IPS-NIHi11 (cell line): ENCODE measurements at regions not wholly inside any gene's neighbourhood (a gene's known extent, or its start where the extent isn't known, plus 50 kb on each side); places are given as distances from the start of the nearest gene placed in this dataset.

Source experiments
- DNase-seq: peaks from one replicate; pipeline ENCODE4 v3.0.0; 2012; ENCODE audit warnings: mixed read lengths, low spot score

DNA sequence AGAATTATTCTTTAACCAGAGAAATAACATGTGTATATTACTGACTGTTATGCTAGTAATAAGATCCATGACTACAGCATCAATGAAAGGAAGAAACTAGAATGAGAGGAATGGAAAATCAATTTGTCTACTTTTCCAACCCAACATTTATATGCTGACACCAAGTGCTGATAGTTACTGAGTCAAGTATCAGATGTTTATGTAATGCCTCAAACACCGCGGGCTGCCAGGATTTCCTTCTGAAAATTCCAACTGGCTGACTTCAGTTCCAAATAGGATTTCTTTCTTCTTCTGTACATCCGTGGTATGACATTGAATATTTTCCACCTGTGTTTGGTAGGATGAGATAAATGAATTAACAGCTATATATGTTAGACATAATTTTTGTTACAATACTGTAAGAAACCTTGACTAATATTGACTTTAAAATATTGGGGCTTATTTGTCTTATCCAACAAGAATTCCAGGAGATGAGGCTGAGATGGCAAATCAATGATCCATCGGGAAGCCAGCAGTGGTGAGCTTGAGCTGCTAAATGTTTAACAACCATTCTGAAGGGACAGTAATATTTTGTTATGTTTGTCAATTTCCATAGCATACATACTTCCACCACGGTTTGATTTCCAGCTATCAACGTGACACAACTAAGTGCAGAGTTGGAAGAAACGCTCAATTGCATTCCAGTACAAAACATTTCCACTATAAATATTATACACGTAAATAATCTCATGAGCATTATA, 435.2 kb upstream of the AUTS2 start:
- no peak for DNase-seq

DNA sequence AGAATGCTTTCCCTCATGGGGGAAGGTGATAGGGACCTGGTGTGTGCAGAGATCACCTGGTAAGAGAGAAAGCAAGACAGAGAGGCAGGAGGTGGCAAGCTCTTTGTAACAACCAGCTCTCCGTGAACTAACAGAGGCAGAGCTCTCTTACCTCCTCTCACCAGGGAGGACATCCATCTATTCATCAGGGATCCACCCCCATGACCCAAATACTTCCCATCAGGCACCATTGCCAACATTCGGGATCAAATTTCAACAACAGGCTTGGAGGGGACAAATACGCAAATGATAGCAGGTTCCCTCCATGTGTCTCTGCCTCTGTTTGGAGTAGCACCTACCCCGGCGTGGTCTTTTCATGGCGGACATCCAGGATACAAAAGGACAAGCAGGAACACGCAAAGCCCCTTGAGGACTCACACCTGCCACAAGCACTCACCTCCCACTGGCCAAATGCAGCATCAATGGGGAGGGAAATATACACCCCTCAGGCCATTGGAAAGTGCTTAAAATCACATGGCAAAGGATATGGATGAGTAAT, 431.2 kb upstream of the AUTS2 start:
- no peak for DNase-seq

DNA sequence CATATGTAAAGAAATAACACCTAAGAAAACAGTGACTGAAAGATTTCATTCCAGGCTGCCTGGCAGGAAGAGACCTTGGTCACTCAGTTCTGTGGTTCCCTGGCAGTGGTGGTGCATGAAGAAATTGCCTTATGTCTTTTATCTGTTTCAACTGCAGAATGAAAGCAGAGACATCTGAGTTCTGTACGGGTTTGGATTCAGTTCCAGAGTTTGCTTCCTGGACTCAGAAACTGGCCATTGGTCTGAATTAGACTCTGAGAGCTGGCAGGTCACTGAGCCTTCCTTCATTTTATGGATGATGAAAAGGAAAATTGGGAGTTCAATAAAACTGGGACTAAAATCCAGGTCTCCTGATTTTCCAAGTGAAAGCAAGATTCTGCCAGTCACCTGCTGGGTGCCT, 428.9 kb upstream of the AUTS2 start:
- no peak for DNase-seq

DNA sequence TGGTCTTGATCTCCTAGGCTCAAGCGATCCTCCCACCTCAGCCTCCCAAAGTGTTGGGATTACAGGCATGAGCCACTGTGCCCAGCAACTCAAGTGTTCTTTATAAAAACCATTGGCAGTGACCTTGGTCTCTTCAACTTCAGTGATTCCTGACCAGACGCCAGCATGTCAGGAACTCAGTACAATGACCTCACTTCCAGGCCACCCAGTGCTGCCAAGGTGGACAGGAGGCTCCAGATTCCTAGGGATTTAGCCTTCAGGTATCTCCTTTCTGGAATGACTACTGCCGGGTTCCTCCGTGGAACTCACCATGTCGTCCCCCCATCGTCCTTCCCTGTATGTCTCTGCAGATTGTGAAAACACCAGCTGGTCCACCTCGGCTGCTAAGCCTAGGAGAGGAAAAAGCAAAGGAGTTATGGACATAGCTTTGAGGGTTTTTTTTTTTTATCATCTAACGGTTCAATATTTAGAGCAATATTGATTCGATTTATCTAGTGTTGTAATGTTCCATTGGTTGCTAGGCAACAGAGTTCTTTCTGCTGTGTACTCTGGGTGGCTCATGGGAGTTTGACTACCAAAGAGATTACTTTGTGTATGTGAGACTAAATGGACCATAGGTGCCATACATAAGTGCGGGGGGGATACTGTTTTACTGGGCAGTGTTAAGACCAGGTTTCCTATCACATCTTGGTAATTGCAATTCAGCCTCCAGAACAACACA, 425.8 kb upstream of the AUTS2 start:
- no peak for DNase-seq

DNA sequence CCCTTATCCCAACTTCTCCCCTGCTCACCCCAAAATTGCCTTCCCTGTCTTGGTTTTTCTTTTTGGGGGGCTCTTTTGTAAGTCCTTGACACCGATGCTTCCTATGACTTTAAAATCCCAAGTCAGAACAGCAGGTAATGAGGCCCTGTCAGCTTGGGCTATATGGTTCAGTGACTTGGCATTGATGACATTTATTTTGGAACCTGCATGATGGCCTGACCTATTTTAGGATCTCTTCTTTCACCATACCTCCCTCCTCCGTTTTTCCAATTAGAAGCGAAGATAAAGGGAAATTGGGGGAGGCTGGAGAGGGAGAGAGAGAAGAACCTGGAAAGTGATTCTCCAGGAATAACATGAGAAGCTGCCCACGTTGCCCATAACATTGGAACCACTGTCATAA, 424.9 kb upstream of the AUTS2 start:
- no peak for DNase-seq

DNA sequence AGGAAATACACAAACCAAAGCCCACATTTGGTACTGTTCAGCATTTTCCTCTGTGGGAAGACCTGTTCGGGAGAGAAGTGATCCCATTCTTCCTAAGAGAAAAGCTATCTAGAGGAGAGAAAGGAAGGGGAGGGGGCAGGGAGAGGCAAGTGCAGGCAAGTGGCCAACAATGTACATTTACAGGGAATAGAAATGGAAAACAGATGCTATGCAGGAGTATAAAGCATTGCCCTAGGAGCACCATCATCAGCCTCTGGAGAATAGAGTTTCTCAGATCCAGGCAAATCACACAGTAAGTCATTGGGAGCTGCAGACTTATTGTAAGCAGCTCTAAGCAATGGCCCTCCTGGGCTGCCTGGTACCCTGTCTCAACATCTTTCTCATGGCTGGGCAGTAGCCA, 424.4 kb upstream of the AUTS2 start:
- no peak for DNase-seq

DNA sequence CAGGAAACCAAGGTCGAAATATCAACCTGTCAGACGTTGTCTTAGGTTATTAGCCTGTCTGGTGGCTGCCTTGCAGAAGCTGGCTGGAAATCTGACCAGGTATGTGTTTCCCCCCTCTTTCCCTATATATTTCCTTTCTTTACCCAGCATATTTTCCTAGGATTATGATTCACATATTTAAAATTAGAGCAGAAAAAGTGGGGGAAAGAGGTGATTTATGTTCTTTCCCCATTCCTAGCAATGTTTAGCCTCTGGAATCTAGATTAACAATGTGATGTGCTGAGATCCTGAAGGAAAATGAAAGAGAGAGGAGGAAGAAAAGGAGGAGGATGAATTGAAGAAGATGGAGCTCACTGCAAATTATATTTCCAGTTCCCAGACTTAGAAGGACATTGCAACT, 421.4 kb upstream of the AUTS2 start:
- DNase-seq = no peak

DNA sequence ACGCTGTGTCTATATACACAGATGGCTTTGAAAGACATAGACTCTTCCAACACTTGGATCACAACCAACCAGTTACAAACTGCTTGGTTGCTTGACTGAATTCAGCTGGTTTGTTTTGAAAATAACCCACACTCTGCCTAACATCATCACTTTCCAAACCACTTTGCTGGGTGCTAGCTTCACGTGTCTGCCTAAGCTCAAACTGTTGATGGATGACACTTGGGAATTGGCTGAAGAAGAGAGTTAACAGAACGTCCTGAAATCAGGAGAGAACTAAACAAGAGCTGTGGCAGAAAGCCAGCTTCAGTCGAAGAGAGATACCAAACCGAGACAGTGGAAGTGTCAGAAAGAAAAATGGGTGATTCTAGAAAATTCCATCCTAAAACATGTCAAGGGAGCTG, 420.8 kb upstream of the AUTS2 start:
- no peak for DNase-seq

DNA sequence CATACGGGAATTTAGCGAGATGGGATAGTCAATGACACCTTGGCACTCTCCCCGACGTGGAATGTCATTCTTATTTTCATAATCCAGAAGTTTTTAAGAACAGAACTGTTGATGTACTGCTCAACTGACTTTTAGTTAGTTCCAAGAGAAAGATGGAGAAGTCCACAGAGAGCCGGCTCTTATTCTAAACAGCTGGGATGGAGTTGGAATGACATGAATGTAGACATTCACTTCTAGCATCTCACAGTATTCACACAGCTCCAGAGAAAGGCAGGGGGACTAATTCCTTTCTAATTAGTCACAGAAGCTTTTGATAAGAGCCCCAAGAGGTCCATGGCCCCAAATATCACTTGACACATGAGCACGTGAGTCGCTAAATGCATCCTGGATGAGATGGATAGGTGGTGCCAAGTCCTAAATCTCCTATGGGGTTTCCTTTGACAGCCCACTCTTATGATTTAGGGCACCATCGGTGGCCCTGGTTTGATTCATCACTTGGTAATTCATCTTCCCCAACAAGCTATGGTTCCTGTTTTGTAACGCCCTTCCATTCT, 420.3 kb upstream of the AUTS2 start:
- DNase-seq = no peak

DNA sequence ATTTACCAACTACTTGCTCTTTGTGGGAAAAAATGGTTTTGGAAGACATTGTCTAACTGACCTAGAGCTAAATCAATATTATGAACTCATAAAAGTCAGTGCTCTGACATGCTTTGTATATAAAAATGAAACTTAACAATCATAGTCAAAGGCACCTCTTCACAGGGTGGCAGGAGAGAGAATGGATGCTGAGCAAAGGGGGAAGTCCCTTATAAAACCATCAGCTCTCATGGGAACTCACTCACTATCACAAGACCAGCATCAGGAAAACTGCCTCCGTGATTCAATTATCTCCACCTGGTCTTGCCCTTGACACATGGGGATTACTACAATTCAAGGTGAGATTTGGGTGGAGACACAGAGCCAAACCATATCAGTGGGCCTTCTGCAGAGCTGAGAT, 417.6 kb upstream of the AUTS2 start:
- no peak for DNase-seq

DNA sequence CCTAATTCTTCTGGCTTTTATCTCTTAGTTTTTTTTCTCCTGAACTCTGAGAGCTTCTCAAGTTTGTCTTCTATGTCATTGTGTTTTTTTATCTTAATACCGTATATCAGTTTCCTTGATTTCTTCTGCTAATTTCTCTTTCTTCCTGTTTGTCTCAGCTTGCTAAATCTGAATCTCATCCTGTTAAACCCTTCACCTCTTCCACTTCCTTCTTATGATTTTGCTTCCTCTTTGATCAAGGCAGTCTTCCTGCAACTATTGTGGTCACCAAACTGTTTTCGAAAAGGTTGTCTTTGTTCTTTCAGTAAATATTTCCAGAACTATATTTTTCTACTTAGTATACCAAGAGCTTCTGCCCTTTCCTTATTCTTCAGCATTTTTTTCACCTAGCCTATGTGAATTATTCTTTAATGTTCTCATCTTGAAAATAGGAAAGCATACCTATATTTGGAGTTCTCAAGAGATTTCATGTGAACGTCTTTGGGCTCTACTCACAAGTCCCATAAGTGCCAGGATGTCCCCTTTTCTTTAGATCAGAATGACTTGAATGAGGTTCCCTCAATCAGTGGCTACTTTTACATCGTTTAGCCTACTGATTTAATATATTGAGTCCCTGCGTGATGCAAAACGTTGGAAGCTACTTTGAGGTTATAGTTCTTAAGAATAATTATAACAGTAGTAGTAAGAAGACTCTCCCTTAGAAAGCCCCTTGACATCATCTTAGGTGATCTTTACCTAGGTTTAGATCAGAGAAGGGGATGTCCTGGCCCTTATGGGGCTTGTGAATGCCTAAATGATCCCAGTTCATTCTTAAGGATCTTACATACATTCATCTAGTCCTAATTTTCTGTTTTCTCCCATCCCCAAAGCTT, 415.4 kb upstream of the AUTS2 start:
- no peak for DNase-seq

DNA sequence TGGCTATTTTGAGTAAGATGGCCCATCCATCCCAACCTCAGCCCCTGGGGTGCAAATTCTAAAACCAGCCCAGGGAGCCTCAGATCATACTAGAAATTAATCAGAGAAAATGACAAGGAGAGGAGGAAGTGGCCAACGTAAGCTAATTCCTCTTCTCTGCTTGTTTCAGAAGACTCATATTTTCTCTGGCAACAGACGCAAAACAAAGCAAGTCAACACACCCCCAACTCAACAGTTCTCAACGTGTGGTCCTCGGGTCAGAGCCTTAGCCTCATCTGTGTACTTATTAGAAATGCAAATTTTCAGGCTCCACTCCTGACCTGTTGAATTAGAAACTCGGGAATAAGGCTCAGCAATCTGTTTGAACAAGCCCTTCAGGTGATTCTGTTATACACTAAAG, 413.9 kb upstream of the AUTS2 start:
- DNase-seq = no peak

DNA sequence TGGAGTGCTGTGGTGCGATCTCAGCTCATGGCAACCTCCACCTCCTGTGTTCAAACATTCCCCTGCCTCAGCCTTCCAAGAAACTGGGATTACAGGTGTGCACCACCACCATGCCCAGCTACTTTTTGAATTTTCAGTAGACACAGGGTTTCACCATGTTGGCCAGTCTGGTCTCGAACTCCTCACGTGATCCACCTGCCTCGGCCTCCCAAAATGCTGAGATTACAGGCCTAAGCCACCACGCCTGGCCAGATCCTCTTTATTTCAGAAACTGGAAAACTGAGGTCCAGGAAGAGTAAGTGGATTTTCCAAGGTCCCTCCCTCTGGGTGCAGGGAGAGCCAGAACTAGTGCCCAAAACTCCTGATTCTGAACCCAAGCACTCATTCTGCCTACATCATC, 413.1 kb upstream of the AUTS2 start:
- DNase-seq = no peak

DNA sequence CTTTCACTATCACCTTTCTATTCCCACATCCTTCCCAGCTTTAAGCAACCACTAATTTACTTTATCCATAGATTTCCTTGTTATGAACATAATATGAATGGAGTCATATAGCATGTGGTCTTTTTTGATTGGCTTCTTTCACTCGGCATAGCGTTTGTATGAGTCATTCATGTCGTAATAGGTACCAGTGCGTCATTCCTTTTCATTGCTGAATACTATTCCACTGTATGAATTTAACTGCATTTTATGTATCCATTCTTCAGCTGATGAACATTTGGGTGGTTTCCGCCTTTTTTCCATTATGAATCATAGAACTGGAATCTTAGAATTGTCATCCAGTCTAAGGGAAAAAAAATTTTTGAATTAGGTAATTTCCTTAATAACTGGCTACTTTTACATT, 411.3 kb upstream of the AUTS2 start:
- no peak for DNase-seq

DNA sequence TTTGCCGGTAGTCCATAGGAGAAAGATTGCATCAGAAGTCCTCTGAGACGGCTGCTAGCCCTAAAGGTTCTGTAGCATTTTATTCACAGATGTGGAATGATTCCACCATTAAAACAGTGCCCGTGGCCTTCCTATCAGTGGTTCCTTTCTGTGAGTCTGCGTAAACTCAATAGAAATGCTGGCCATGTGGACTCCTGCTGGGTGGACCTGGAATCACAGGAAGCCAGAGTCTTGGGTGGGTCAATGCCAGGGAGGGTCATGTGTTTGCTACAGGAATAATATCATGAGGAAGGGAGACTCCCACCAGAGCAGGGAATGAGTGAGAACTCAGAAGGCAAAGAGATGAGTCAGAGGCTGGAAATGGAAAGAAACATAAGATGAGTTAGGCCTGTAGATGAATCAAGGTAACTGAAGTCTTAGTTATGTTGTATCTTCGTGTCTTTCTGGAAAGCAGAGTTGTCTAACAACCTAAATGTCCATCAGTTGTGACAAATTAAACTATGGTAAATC, 410.4 kb upstream of the AUTS2 start:
- DNase-seq = no peak

DNA sequence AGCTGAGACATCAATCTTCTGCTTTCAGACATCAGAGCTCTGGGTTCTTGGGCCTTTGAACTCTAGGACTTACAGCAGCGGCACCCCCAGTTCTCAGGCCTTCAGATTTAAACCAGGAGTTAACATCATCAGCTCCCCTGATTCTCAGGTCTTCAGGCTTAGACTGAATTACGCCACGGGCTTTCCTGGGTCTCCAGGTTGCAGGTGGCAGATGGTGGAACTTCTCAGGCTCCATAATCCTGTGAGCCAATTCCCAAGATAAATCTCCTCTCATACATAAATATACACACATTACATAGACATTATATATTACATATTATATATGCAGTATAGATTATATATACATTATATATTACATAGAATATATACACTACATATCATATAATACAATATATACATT, 408.9 kb upstream of the AUTS2 start:
- no peak for DNase-seq

DNA sequence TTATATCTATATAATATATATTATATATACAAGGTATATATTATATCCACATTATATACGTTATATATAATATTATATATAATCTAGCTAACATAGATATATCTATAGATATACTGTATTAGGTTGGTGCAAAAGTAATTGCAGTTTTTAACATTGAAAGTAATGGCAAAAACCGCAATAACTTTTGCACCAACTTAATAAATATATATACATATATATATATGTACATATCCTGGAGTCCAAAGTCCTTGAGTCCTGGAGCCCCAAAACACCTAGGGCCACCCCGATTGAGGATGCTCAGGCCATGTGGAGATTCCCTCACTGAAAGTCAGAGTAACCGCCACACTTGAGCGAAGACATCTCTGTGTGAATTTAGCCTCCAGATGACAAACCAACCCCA, 408.2 kb upstream of the AUTS2 start:
- no peak for DNase-seq

DNA sequence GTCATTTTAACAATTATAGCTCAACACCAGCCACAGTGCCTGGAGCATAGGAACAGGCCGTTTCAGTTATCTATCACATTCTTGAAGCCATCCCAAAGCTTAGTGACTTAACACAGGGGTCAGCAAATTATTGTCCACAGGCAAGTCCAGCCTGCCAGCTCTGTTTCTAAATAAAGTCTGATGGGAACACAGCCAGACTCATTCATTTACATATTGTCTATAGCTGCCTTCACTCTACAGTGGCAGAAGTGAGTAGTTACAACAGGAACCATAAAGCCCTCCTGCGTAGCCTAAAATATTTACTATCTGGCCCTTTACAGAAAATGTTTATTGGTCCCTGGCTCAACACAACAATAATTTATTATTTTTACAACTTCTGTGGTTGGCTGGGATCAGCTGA, 407.5 kb upstream of the AUTS2 start:
- DNase-seq = no peak

DNA sequence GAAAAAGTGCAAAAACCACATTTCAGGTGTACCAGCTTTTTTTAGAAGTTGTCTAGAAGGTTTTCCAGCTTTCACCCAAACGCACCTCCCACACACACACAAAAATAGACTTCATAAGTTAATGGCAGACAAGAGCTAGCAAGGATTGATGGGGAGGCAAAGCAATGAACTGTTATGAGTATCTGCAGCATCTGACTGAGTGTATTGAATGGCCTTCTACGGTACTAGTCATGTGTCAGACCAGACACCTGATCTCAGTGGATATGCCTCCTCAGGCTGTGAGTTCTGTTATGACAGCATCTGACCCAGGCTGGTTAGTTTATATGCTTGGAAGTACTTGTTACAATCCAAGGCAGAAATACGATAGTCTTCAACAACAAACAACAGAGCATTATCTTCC, 406.1 kb upstream of the AUTS2 start:
- DNase-seq = no peak

DNA sequence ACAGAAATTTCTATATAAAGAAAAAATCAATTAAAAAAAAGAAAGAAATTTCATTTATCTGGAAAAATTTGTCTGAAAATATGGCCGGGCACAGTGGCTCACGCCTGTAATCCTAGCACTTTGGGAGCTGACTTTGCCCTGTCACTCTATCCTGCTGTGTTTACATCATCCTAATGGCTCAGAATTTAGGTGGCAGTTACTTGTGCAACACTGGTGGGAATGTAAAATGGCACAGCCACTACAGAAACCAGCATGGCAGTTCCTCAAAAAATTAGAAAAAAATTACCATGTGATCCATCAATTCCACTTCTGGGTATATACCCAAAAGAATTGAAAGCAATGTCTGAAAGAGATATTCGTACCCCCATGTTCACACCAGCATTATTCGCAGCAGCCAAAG, 405.2 kb upstream of the AUTS2 start:
- DNase-seq = no peak

DNA sequence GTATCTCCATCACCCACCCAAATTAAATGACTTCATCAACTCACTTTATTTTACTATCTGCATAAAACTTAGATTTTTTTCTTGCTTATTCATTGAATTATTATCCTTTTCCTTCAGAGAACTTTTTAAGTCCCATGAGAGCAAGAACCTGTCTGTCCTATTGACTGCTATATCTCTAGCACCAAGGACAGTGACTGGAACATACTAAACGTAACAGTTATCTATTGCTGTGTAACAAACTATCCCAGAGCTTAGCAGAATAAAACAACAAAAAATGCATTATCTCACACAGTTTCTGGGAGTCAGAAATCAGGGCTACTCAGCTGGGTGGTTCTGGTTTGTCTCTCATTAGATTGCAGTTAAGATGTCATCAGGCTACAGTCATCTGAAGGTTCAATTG, 401.7 kb upstream of the AUTS2 start:
- no peak for DNase-seq

DNA sequence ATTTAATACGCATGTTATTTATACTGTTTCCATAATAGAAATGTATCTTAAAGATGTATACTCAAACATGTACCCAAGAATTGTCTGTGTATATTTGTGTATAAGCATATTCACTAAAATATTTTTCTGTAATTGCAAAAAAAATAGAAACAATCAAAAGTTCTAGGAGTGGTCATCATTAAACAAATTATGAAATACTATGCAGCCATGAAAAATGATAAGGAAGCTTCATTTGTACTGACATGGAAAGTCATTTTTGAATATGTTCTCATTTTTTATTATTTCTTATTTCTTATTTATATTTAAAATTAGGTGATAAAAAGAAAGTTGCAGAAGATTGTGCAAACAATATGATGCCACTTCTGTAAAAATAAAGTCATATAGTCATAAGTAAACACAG, 400.0 kb upstream of the AUTS2 start:
- DNase-seq = no peak
